ENCODE measurements at regions not wholly inside any gene's neighbourhood (a gene's known extent, or its start where the extent isn't known, plus 50 kb on each side); places are given as distances from the start of the nearest gene placed in this dataset.
A peak's percentile ranks its signal among the peaks of the same experiment; 100 is the strongest.
"Not testable (repeated sequence)": the region's sequence is repeated elsewhere in the genome, so short reads cannot be mapped to it uniquely, and the experiment has no call there.

- DNase-seq, result no peak
- H3K4me3 ChIP-seq, result no peak overlapping the region
- peak overlapping the region in 1 of 2 donors; percentile 19 for H3K27ac ChIP-seq
- H3K4me1 ChIP-seq (ENCODE audit: insufficient read depth), result peaks cover 1% of the 10 kb centered on the region
- intact Hi-C loops (cut with DNase I), result no loop called here
- no peaks in the 10 kb centered on the region for H3K9me3 ChIP-seq
- TF ChIP-seq CTCF (IDR thresholded peaks at IDR 0.05) (no peak), POLR2A (IDR thresholded peaks at IDR 0.05) (no peak), EP300 (IDR thresholded peaks at IDR 0.05) (no peak)
- H3K27me3 ChIP-seq, result no peaks in the 10 kb centered on the region
- WGBS, 3 donors, result 90 to 91% (median 90%) methylated on average over 3 of the region's 3 CpGs
- H3K36me3 ChIP-seq, result no peaks in the 10 kb centered on the region
Observed at GRCh38 chr20:40278673-40279072, 410.4 kb downstream of the MAFB start.

GRCh38 chr20:40276301-40276700, 412.7 kb downstream of the MAFB start:
- TF ChIP-seq EP300 (IDR thresholded peaks at IDR 0.05) (no peak), CTCF (IDR thresholded peaks at IDR 0.05) (no peak), POLR2A (IDR thresholded peaks at IDR 0.05) (no peak)
- H3K27me3 ChIP-seq, result no peaks in the 10 kb centered on the region
- intact Hi-C loops (cut with DNase I), result no loop called here
- WGBS, 3 donors, result 81 to 86% (median 82%) methylated on average over 4 of the region's 4 CpGs
- no peak overlapping the region for H3K27ac ChIP-seq
- no peaks in the 10 kb centered on the region for H3K9me3 ChIP-seq
- peaks cover 1% of the 10 kb centered on the region for H3K4me1 ChIP-seq (ENCODE audit: insufficient read depth)
- no peak for DNase-seq
- no peaks in the 10 kb centered on the region for H3K36me3 ChIP-seq
- no peak overlapping the region for H3K4me3 ChIP-seq

GRCh38 chr20:40275738-40276137, 413.3 kb downstream of the MAFB start:
- DNase-seq, result no peak
- intact Hi-C loops (cut with DNase I), result no loop called here
- Histone ChIP-seq H3K4me3 (no peak overlapping the region), H3K4me1 (ENCODE audit: insufficient read depth) (peaks cover 1% of the 10 kb centered on the region), H3K9me3 (no peaks in the 10 kb centered on the region), H3K36me3 (no peaks in the 10 kb centered on the region), H3K27ac (no peak overlapping the region), H3K27me3 (no peaks in the 10 kb centered on the region)
- 81 to 84% (median 84%) methylated on average over 10 of the region's 10 CpGs for WGBS, 3 donors
- TF ChIP-seq CTCF (IDR thresholded peaks at IDR 0.05) (no peak), EP300 (IDR thresholded peaks at IDR 0.05) (no peak), POLR2A (IDR thresholded peaks at IDR 0.05) (no peak)

GRCh38 chr20:40274912-40275533, 414.0 kb downstream of the MAFB start:
- H3K9me3 ChIP-seq, result no peaks in the 10 kb centered on the region
- WGBS, 3 donors, result 64 to 72% (median 70%) methylated on average over 3 of the region's 3 CpGs
- H3K27me3 ChIP-seq, result no peaks in the 10 kb centered on the region
- TF ChIP-seq POLR2A (IDR thresholded peaks at IDR 0.05), result no peak
- no peak for TF ChIP-seq EP300 (IDR thresholded peaks at IDR 0.05)
- TF ChIP-seq CTCF (IDR thresholded peaks at IDR 0.05), result no peak
- H3K4me3 ChIP-seq, result no peak overlapping the region
- intact Hi-C loops (cut with DNase I), result no loop called here
- no peak for DNase-seq
- no peaks in the 10 kb centered on the region for H3K36me3 ChIP-seq
- no peaks in the 10 kb centered on the region for H3K4me1 ChIP-seq (ENCODE audit: insufficient read depth)
- no peak overlapping the region for H3K27ac ChIP-seq

- intact Hi-C loops (cut with DNase I), result loop anchor here in 1 of 4 donors (5.0 kb wide), 1 partner anchor 423 kb away; no protein-coding TSS in a partner anchor
- not testable (repeated sequence) for H3K27me3 ChIP-seq; DNase-seq; H3K4me3 ChIP-seq; H3K27ac ChIP-seq; H3K4me1 ChIP-seq (ENCODE audit: insufficient read depth); H3K36me3 ChIP-seq; H3K9me3 ChIP-seq
- 84 to 90% (median 90%) methylated on average over 9 to 11 of the region's 11 CpGs for WGBS, 3 donors
Observed at GRCh38 chr20:40269274-40269673, 419.8 kb downstream of the MAFB start.

Measured in ovary (tissue), 7 donors.